GM18499 (cell line): ENCODE measurements at regions not wholly inside any gene's neighbourhood (a gene's known extent, or its start where the extent isn't known, plus 50 kb on each side); places are given as distances from the start of the nearest gene placed in this dataset.

Source experiments
- ATAC-seq: cut with Tn5 transposase; IDR thresholded peaks from one replicate; pipeline ENCODE4 v1.9.1; 2021; ENCODE audit warnings: moderate number of reproducible peaks; ENCODE audit not compliant: insufficient read depth, unreplicated experiment

- no peak for ATAC-seq
These were observed 284.0 kb upstream of the MC4R start for GRCh38 chr18:60656553-60656952.

- ATAC-seq, result no peak
These were observed 289.9 kb upstream of the MC4R start for GRCh38 chr18:60662491-60662890.

GRCh38 chr18:60663060-60663989 is 290.8 kb upstream of the MC4R start:
- no peak for ATAC-seq

GRCh38 chr18:60664736-60665135 is 292.2 kb upstream of the MC4R start:
- no peak for ATAC-seq

GRCh38 chr18:60667016-60667415 is 294.4 kb upstream of the MC4R start:
- no peak for ATAC-seq

GRCh38 chr18:60668583-60668982 is 296.0 kb upstream of the MC4R start:
- ATAC-seq, result no peak

- ATAC-seq, result no peak
These were observed 297.4 kb upstream of the MC4R start for GRCh38 chr18:60669938-60670337.

- no peak for ATAC-seq
These were observed 298.4 kb upstream of the MC4R start for GRCh38 chr18:60671021-60671420.

- no peak for ATAC-seq
These were observed 302.6 kb upstream of the MC4R start for GRCh38 chr18:60675126-60675525.

GRCh38 chr18:60675801-60676200 is 303.2 kb upstream of the MC4R start:
- no peak for ATAC-seq

- ATAC-seq, result no peak
These were observed 304.2 kb upstream of the MC4R start for GRCh38 chr18:60676815-60677214.

GRCh38 chr18:60684843-60685513 is 312.4 kb upstream of the MC4R start:
- no peak for ATAC-seq

- ATAC-seq, result no peak
These were observed 313.6 kb upstream of the MC4R start for GRCh38 chr18:60686142-60686541.

GRCh38 chr18:60691061-60691460 is 318.5 kb upstream of the MC4R start:
- ATAC-seq, result no peak

- ATAC-seq, result no peak
These were observed 320.9 kb upstream of the MC4R start for GRCh38 chr18:60693426-60693825.

- no peak for ATAC-seq
These were observed 326.3 kb upstream of the MC4R start for GRCh38 chr18:60698901-60699300.

- ATAC-seq, result no peak
These were observed 350.2 kb upstream of the MC4R start for GRCh38 chr18:60722742-60723141.

GRCh38 chr18:60732143-60732542 is 359.6 kb upstream of the MC4R start:
- no peak for ATAC-seq

GRCh38 chr18:60739212-60739611 is 366.6 kb upstream of the MC4R start:
- ATAC-seq, result no peak

- no peak for ATAC-seq
These were observed 367.7 kb upstream of the MC4R start for GRCh38 chr18:60740313-60740712.

GRCh38 chr18:60746491-60746890 is 373.9 kb upstream of the MC4R start:
- no peak for ATAC-seq

GRCh38 chr18:60746919-60747318 is 374.3 kb upstream of the MC4R start:
- no peak for ATAC-seq
